ENCODE measurements at regions not wholly inside any gene's neighbourhood (a gene's known extent, or its start where the extent isn't known, plus 50 kb on each side); places are given as distances from the start of the nearest gene placed in this dataset.
A peak's percentile ranks its signal among the peaks of the same experiment; 100 is the strongest.

- DNase-seq (ENCODE audit: low read depth in 1 of 2, low spot score in 1 of 2), result no peak
- H3K4me3 ChIP-seq, result no peak overlapping the region
- no peak overlapping the region for H3K27ac ChIP-seq
- TF ChIP-seq HDAC2 (IDR thresholded peaks at IDR 0.05) (no peak), BCL3 (IDR thresholded peaks at IDR 0.05) (no peak), CHD2 (IDR thresholded peaks at IDR 0.05; ENCODE audit: low read length, partially characterized antibody) (no peak), RNF2 (IDR thresholded peaks at IDR 0.05; ENCODE audit: borderline replicate concordance, low read depth) (no peak), PBX3 (IDR thresholded peaks at IDR 0.05) (no peak)
- H3K4me1 ChIP-seq, result peaks cover 19% of the 10 kb centered on the region
- CTCF ChIA-PET, result interaction anchor here (2.5 kb wide), 1 partner anchor 8 kb away, joined by 10 read pairs; no protein-coding TSS in a partner anchor
- no peak for FAIRE-seq
- H3K9me3 ChIP-seq, result no peaks in the 10 kb centered on the region
- ATAC-seq, result no peak
- POLR2A ChIA-PET, result no interaction called here
- 60% methylated on average over 3 of the region's 3 CpGs for WGBS (ENCODE audit: missing lambda C conversion rate)
- no peak overlapping the region for H3K4me2 ChIP-seq
Measured at GRCh38 chr2:163177592-163177991, 339.0 kb upstream of the KCNH7 start.

GRCh38 chr2:163175294-163175693, 336.7 kb upstream of the KCNH7 start:
- no peak overlapping the region for H3K4me2 ChIP-seq
- H3K4me1 ChIP-seq, result peaks cover 32% of the 10 kb centered on the region
- FAIRE-seq, result no peak
- no peak for DNase-seq (ENCODE audit: low read depth in 1 of 2, low spot score in 1 of 2)
- H3K9me3 ChIP-seq, result no peaks in the 10 kb centered on the region
- H3K27ac ChIP-seq, result no peak overlapping the region
- ChIA-PET POLR2A (no interaction called here), CTCF (interaction anchor here (0.5 kb wide), 1 partner anchor 291 kb away, joined by 3 read pairs; no protein-coding TSS in a partner anchor)
- TF ChIP-seq E2F6 (IDR thresholded peaks at IDR 0.05; ENCODE audit: borderline replicate concordance, low read depth) (no peak), REST (IDR thresholded peaks at IDR 0.05) (no peak), USF2 (IDR thresholded peaks at IDR 0.05) (no peak), RARB (CRISPR knock-in tag; IDR thresholded peaks at IDR 0.05) (no peak), RCOR1 (IDR thresholded peaks at IDR 0.05; ENCODE audit: low read depth, low read length) (no peak), HOXB13 (CRISPR knock-in tag; IDR thresholded peaks at IDR 0.05; ENCODE audit: low read depth) (no peak), ZNF302 (CRISPR knock-in tag; IDR thresholded peaks at IDR 0.05) (no peak), NFE2L2 (conservative IDR thresholded peaks at IDR 0.05; ENCODE audit: low read length) (no peak)
- ATAC-seq, result no peak
- H3K4me3 ChIP-seq, result no peak overlapping the region
- WGBS (ENCODE audit: missing lambda C conversion rate), result 78% methylated on average over 2 of the region's 2 CpGs

- ChIA-PET POLR2A (no interaction called here), CTCF (interaction anchor here (0.7 to 2.7 kb wide), 4 partner anchors 9 to 1424 kb away, joined by 3 to 16 read pairs (median 4); no protein-coding TSS in a partner anchor)
- Histone ChIP-seq H3K4me2 (peak overlapping the region; percentile 50), H3K4me3 (no peak overlapping the region), H3K4me1 (peaks cover 32% of the 10 kb centered on the region), H3K9me3 (no peaks in the 10 kb centered on the region), H3K27ac (peak overlapping the region; percentile 54 to 57; a peak in 4 of 6 replicates)
- DNase-seq (ENCODE audit: low read depth in 1 of 2, low spot score in 1 of 2) (peak in 1 of 2 experiments; percentile 59), FAIRE-seq (no peak), ATAC-seq (peak; percentile 72 to 75; a peak in 5 of 6 replicates)
- TF ChIP-seq GATA3 (IDR thresholded peaks at IDR 0.05; ENCODE audit: borderline replicate concordance), result peak; percentile 37; the same call in 1 of the 2 replicates
- TF ChIP-seq FOXS1 (CRISPR knock-in tag; IDR thresholded peaks at IDR 0.05), result no peak
- peak; percentile 43 for TF ChIP-seq MAFK (IDR thresholded peaks at IDR 0.05; ENCODE audit: partially characterized antibody)
- TF ChIP-seq KDM1A (IDR thresholded peaks at IDR 0.05; ENCODE audit: low read depth), result no peak
- TF ChIP-seq EHF (CRISPR knock-in tag; IDR thresholded peaks at IDR 0.05), result no peak
- no peak for TF ChIP-seq ZSCAN20 (CRISPR knock-in tag; IDR thresholded peaks at IDR 0.05)
- WGBS (ENCODE audit: missing lambda C conversion rate), result 6% methylated on average over 1 of the region's 1 CpG
Measured at GRCh38 chr2:163173591-163173990, 335.0 kb upstream of the KCNH7 start.

Data from A549 (cell line).